PFSK-1 (cell line): ENCODE measurements at regions not wholly inside any gene's neighbourhood (a gene's known extent, or its start where the extent isn't known, plus 50 kb on each side); places are given as distances from the start of the nearest gene placed in this dataset.

Experiments used
- FOXP2 ChIP-seq: optimal IDR thresholded peaks from 2 replicates; pipeline ENCODE3; 2011; ENCODE audit warnings: borderline replicate concordance, control low read depth, inconsistent platforms; ENCODE audit not compliant: insufficient read depth; ENCODE audit errors: extremely low read length, extremely low read depth
- POLR2AphosphoS5 ChIP-seq: IDR thresholded peaks from 2 replicates; pipeline ENCODE4 v1.6.1; 2012; ENCODE audit warnings: low read depth, mild to moderate bottlenecking, control low read depth, low read length, moderate library complexity
- SIN3A ChIP-seq: IDR thresholded peaks from 2 replicates; pipeline ENCODE4 v1.6.1; 2012; ENCODE audit warnings: mild to moderate bottlenecking, low read length, moderate library complexity, borderline replicate concordance; ENCODE audit not compliant: insufficient read depth
- TAF1 ChIP-seq: IDR thresholded peaks from 2 replicates; pipeline ENCODE4 v1.6.1; 2012; ENCODE audit warnings: low read length, control low read depth, borderline replicate concordance; ENCODE audit not compliant: insufficient read depth
- TF ChIP-seq, protein P1 (sequence below), 2 experiments: IDR thresholded peaks; 2 replicates each; pipeline versions ENCODE4 v1.6.1 to v1.8.0; 2011 to 2012; ENCODE audit warnings: low read depth in 2 of 2, low read length in 2 of 2, control low read depth in 1 of 2, inconsistent platforms in 1 of 2, mild to moderate bottlenecking in 1 of 2, moderate library complexity in 1 of 2; ENCODE audit not compliant: insufficient read depth in 1 of 2

DNA sequence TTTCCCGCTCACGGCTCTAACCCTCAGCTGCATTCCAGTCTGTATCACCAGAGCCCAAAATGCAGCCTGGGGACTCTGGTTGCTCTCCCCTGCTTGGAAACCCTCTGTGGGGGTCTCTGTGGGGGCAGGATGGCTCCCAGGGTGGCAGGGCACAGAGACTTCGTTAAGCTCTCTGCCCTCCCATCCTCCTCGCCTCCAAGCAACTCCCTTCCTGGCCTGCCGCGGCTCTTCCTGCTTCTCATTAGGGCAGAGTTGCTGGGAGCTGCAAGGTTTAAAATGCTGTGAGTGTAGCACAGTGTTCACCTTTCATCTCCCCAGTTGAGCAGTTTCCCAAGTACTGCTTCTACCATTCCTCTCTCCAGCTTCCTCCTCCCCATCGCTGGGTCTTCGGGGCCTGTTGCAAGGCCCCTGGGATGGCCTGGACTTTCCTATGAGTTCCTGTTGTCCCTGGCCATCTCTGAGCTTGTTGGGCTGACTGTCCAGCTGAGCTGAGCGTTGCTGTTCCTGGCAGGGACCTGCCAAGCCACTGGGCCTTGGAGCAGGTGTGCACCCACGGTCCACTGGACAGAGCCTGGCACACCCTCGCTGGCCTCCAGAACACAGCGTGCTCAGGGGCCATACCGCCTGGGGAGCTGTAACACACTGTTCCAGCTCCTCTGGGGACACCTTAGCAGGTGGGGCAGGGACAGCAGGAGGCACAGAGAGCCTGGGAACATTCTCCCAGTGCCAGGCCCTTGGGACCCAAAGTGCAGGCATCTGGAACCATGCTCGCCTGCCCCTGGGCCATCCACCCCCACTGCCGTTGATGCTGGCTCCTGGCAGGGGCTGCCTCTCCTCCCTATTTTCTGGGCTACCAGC, 188.4 kb downstream of the C9orf50 start:
- TF ChIP-seq TAF1 = no peak
- no peak for TF ChIP-seq SIN3A
- no peak for TF ChIP-seq FOXP2
- no peak for TF ChIP-seq POLR2AphosphoS5
- TF ChIP-seq, protein P1, sequence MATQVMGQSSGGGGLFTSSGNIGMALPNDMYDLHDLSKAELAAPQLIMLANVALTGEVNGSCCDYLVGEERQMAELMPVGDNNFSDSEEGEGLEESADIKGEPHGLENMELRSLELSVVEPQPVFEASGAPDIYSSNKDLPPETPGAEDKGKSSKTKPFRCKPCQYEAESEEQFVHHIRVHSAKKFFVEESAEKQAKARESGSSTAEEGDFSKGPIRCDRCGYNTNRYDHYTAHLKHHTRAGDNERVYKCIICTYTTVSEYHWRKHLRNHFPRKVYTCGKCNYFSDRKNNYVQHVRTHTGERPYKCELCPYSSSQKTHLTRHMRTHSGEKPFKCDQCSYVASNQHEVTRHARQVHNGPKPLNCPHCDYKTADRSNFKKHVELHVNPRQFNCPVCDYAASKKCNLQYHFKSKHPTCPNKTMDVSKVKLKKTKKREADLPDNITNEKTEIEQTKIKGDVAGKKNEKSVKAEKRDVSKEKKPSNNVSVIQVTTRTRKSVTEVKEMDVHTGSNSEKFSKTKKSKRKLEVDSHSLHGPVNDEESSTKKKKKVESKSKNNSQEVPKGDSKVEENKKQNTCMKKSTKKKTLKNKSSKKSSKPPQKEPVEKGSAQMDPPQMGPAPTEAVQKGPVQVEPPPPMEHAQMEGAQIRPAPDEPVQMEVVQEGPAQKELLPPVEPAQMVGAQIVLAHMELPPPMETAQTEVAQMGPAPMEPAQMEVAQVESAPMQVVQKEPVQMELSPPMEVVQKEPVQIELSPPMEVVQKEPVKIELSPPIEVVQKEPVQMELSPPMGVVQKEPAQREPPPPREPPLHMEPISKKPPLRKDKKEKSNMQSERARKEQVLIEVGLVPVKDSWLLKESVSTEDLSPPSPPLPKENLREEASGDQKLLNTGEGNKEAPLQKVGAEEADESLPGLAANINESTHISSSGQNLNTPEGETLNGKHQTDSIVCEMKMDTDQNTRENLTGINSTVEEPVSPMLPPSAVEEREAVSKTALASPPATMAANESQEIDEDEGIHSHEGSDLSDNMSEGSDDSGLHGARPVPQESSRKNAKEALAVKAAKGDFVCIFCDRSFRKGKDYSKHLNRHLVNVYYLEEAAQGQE (IDR thresholded peaks at IDR 0.05; ENCODE audit: insufficient read depth in 1 of 2, low read depth in 2 of 2, low read length in 2 of 2) = no peak

DNA sequence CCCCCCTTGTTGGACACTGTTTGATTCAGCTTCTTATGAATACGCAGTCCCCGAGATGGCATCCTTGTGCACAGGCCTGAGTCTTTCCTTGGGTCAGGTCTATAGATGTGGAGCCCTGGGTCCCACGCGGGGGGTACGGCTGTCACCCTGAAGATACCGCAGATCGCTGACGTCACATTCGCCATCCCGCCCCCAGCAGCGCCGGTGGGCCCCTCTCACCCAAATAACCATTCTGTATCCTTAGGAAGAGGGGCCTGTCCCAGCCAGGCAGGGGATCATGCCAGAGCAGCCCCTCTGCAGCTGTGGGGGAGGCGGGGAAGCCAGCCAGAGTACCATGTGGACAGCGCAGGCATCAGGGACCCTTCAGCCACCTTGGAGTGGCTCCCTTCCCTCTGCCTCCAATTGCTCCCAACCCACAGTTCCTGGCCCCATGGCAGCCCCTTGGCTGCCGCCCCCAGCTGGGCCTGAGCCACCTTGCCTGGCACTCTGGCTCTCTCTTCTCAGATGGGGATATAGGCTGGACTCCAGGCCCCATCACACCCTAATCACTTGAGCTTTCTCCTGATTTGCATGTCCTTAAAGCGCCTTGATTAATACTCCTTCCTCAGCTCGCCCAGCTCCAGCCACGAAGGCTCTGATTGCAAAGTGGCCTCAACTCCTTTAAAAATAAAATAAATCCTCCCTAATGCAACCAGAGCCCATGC, 189.8 kb downstream of the C9orf50 start:
- TF ChIP-seq TAF1 = no peak
- TF ChIP-seq POLR2AphosphoS5 = no peak
- TF ChIP-seq, protein P1 (IDR thresholded peaks at IDR 0.05; ENCODE audit: insufficient read depth in 1 of 2, low read depth in 2 of 2, low read length in 2 of 2) = no peak
- TF ChIP-seq SIN3A = no peak
- no peak for TF ChIP-seq FOXP2

DNA sequence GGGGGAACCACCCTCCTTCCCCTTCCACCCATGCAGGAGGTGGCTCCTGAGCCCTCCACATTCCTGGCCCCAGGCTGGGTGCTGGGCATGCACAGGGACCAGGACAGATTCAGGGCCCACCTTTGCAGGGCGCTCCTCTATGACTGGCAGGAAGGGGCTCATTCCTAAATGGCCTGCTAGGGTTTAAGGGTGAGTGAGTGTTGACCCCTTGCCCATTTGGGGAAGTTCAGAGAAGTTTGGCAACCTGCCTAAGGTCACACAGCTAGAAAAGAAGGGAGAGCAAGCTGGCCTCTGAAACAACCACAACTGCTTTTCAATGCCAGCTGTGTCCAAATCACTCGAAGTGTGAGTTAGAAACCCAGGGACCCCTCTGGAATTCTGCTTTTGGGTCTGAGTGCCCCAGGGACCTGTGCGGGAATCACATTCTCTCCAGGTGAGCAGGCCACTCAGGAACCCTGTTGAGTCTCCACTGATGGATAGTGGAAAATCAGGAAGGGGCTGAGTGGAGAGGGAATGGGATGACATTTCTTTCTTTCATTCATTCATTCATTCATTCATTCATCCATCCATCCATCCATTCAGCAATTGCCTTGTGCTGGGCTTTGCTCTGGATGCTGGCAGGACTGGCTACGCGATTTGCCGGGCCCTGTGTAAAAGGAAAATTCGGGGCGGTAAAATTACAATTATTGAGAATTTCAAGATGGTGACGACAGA, 191.9 kb downstream of the C9orf50 start:
- TF ChIP-seq FOXP2 (no peak), TAF1 (no peak), SIN3A (no peak), POLR2AphosphoS5 (no peak)
- TF ChIP-seq, protein P1 (IDR thresholded peaks at IDR 0.05; ENCODE audit: insufficient read depth in 1 of 2, low read depth in 2 of 2, low read length in 2 of 2) = no peak

DNA sequence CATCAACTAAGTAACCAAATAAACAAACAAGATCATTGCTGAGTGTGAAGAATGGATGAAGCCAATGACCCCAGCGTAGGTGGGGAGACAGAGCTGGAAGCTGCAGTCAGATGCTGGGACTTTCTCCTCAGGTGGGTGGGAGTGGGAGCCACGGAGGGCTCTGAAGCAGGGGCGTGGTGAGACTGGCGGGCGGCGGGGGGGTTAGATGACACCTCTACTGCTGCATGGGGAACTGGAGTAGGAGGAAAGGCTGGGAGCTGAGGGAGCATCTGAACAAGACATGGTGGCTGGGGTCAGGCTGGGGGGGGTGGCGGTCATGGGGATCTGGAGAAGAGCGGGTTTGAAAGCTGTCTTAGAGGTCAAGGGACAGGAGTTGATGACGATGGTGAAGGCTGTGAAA, 193.8 kb downstream of the C9orf50 start:
- TF ChIP-seq FOXP2 (no peak), POLR2AphosphoS5 (no peak), SIN3A (no peak), TAF1 (no peak)
- TF ChIP-seq, protein P1 (IDR thresholded peaks at IDR 0.05; ENCODE audit: insufficient read depth in 1 of 2, low read depth in 2 of 2, low read length in 2 of 2) = no peak
